ENCODE measurements at regions not wholly inside any gene's neighbourhood (a gene's known extent, or its start where the extent isn't known, plus 50 kb on each side); places are given as distances from the start of the nearest gene placed in this dataset.

- TF ChIP-seq EP300 (IDR thresholded peaks at IDR 0.05) (no peak), CTCF (IDR thresholded peaks at IDR 0.05) (no peak), POLR2A (IDR thresholded peaks at IDR 0.05) (no peak)
These were observed 394.7 kb downstream of the SEC14L1 start for GRCh38 chr17:77535435-77535834.

Measured in upper lobe of left lung (tissue), 4 donors.